NCI-H1092 (cell line): ENCODE measurements at regions not wholly inside any gene's neighbourhood (a gene's known extent, or its start where the extent isn't known, plus 50 kb on each side); places are given as distances from the start of the nearest gene placed in this dataset.
"Not testable (repeated sequence)": the region's sequence is repeated elsewhere in the genome, so short reads cannot be mapped to it uniquely, and the experiment has no call there.

ENCODE experiments used
- DNase-seq: peaks from one replicate; lab custom pipeline; 2025; lab: John Stamatoyannopoulos, UW

DNA sequence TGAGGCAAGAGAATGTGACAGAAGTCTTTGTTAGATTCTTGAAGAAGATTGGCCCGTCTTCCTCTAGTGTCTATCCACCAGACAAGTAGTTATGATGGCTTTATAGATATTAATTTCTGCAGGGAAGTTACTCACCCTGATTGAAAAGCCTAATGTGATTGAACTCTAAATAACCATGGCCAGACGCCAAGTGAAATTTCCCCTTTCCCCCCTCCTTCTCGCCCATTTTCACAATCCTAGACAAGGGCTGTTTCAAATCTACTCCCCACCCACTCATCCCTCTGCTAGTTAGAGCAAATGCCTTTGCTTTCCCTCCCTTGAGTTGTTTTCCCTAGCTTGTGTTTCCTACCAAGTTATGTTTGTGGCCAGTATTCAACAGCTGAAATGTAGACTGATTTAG, 182.5 kb downstream of the TMEM167A start:
- DNase-seq, result no peak

DNA sequence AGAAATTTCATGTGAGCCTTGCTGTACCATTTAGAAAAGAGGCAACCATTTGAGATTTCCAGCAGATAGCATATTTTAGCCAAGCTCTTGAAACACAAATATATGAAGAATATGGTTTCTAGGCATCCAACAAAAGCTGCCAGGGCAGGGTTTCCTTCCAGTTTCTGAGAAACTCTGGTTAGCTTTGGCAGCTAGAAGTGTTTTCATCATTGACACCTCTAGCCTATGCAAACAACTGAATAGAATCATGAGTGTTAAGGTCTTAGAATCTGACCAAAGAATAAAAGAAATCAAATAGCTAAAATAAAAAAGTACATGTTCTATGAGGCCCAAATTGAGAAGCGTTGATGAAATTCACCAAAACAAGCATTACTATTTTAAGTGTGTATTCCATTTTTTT, 188.1 kb downstream of the TMEM167A start:
- DNase-seq, result no peak

DNA sequence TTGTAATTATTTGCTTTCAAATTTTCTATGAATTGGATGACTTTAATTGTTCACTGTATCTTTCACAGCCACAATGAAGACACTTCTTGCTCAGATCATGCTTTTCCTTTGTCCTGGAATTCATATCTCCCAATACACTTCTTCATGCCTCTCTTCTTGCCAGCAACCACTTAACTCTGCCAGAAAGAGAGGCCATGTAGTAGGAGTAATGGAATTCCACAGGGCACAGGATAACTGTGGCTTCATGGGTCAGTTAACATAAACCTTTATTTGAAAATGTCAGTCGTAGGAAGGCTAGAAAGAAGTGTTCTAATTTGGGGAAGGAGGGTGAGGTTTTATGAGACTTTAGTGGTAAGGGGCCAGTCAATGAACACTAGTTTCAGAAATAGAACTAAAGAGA, 190.3 kb downstream of the TMEM167A start:
- DNase-seq, result no peak

DNA sequence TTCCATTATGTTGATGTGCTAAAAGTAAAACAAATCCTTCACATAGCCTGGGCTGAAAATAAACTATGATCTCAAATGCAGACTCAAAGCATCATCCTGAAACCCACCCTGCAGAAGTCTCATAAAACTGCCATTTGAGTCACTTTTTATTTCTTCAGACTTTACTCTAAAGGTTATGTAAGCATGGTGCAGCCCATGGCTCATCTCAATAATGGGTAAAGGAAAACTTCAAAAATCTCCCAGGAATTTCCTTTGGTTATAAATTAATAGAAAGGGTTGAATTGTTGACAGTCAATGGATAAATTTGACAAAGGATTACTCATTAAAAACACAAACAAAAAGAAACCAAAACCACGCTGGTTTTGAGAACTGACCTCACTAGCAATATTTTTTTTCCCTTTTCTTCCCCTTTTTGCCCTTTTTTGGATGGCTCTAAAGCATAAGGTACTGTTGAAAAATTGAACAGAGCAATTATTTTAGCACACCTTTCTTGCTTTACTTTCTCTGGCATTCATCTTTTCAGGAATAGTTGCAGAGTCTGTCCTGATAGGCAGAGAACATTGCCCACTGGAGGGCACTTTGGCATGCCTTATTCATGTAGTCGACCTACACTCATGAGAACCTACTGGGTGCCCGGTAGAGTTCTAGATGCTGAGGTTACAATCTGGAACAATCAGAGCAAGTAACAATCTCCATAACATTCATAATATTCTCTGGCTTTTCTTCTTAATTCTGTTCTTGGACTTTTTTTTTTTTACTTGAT, 191.4 kb downstream of the TMEM167A start:
- DNase-seq, result no peak

DNA sequence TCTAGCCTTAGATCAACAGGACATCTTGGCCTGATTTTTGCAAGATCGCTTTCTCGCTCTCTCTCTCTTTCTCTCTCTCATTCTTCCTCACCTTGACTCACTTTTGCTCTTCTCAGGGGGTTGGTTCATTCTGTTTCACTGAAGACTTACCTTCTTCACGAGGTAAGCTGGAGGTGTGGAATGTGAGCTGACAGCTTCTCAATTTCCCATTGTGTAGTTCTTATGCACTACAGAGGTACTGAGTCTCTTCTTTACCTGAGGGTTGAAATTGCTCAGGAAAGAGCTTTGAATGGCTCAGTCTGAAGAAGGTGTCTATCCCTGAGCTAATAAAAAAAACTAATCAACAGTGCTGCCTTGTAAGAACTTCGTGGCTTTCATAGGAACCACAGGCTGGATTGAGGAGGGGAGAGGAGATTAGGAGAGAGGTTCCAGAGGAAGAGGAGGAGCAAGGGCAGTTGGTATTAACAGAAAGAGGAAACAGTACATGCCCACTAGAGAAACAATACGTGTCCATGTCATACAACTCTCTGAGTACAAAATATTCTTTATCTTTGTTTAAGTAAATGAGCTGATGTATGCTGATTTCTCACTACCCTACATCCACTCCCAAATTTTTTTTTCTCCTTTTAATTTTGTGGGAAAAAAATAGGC, 192.2 kb downstream of the TMEM167A start:
- DNase-seq, result no peak

- DNase-seq, result no peak
Measured at GRCh38 chr5:82882316-82882715, 194.9 kb downstream of the TMEM167A start.

GRCh38 chr5:82881571-82882174, 195.5 kb downstream of the TMEM167A start:
- DNase-seq, result no peak

DNA sequence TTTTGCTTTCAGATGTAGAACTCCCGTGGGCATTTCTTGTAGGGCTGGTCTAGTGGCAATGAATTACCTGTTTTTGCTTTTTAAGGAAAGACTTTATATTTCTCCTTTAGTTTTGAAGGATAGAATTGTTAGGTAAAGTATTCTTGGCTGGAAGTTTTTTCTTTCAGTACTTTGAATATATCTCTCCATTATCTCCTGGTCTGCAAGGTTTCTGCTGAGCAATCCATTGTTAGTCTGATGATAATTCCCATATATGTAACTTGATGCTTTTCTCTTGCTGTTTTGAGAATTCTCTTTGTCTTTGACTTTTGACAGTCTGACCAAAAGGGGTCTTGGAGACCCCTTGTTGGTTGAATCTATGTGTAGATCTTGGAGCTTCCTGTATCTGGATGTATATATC, 198.1 kb downstream of the TMEM167A start:
- no peak for DNase-seq

DNA sequence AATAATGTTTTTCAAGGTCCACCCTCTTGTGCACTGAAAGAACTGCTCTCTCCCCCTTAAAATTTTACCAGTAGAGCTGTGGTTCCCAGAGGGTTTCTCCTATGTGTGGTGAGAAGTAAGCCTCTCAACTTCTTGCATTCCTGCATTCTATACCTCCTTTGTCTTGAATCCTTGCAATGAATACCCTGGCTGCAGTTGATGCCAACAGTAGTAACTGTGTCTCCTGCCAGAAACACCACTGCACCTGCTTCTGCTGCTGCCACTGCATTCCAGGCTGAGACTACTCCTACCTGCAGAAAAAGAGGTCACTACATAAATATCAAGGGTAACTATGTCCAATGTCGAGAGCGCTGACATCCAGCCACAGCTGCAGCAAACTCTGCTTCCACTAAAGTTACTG, 203.7 kb downstream of the TMEM167A start:
- no peak for DNase-seq

- DNase-seq, result not testable (repeated sequence)
Measured at GRCh38 chr5:82872321-82873288, 204.6 kb downstream of the TMEM167A start.

DNA sequence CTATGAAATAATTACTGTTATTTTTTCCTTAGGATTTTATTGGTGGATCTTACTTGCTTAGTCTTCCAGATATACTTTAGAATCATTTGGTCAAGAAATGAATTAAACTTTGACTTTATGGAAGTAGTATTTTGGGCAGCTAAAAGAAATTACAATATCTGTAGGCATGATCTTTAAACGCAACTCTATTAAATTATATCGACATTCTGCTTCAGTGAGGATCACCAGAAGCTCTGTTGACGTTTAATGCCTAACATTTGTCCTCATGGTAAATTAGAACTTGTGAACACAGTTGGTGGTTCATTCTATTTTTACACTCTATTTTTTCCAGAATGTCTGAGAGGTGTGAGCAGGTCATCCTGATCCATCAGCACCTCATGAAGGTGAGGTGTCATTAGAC, 211.6 kb downstream of the TMEM167A start:
- no peak for DNase-seq

GRCh38 chr5:82863266-82863665, 213.9 kb downstream of the TMEM167A start:
- DNase-seq, result no peak

- DNase-seq, result no peak
Measured at GRCh38 chr5:82862711-82863110, 214.5 kb downstream of the TMEM167A start.

GRCh38 chr5:82862261-82862660, 214.9 kb downstream of the TMEM167A start:
- DNase-seq, result no peak

GRCh38 chr5:82861701-82862100, 215.5 kb downstream of the TMEM167A start:
- DNase-seq, result no peak

- no peak for DNase-seq
Measured at GRCh38 chr5:82859451-82860140, 217.6 kb downstream of the TMEM167A start.

DNA sequence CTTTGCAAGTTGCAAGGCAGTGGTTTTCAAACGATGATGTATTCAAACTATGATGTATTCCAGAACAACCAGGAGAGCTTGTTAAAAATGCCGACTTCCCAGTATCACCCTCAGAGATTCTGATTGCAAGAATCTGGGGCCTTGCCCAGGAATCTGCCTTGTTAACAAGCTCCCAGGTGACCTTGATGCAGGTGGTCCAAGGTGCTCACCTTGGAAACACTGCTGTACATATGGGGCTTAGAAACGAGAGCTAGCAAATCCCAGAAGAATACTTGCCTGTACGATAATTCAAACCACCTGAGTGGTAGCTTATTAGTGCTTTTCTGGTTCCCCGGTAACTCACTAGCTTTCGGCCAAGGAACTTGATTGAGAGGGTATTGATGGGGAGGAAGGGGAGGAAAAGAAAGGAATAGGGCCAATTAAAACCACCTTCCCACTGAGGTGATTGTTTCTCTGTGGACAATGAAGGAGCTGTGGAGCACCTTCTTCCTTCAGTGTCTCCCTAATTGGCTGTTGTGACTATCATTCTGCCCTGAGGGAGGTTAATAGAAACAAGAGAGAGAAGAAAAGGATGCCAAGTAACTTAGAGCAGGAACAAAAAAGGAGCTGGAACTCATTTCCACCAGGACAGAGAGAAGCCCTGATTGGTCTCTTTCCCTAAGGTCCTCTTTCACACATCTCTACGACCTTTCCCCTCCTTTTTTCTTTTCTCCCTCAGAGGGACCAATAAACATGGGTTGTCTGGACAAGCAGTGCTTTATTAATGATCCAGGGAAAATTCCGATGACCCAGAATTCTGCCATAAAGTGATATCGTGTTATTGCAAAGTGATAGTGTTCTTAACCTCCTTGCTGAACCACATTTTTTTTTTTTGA, 218.8 kb downstream of the TMEM167A start:
- no peak for DNase-seq

DNA sequence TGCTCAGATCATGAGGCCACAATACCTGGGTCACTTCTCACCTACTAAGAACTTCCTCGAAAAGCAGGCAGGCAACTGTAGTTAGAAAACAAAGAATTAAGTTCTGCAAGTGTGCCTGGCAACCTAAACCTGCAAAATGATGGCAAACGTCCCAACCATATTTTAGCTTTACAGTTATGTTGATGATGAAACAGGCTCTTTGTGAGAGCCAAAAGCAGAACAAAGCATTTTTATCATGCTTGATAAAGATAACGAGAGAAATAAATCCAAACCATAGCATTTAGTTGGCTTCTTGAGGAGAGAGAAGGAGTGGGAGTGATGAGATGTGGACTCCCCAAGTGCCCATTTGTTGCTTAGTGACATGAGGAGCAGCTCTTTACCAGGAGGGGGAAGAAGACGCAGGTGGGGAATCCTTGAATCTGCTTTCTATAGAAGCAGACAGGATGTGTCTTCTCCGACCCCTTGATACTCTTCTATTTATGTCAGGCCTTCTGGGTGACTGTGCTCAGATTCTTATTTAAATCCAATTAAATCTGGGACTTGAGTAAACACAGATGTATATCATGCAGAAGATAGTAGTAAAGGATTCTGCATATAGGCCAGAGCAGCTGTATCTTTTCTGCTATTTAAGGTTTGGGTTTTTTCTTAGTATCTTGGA, 221.2 kb downstream of the TMEM167A start:
- no peak for DNase-seq

DNA sequence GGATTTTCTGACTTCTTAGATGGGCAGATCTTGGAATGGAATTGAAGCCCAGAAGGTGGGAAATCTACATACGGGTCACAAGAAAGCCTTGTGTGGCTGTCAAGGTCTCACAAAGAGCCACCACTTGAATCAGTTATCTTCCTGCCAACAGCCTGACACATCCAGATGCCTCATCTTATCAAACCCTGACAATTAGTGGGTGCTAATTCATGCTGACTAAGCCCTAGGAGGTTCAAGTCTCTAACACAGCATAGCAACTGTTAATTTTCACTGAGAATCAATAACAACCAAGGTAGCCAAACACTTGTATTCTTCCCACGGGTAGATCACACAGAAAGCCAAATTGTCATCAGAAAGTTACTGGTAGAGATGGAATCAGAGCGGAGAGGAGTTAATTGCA, 222.2 kb downstream of the TMEM167A start:
- no peak for DNase-seq

DNA sequence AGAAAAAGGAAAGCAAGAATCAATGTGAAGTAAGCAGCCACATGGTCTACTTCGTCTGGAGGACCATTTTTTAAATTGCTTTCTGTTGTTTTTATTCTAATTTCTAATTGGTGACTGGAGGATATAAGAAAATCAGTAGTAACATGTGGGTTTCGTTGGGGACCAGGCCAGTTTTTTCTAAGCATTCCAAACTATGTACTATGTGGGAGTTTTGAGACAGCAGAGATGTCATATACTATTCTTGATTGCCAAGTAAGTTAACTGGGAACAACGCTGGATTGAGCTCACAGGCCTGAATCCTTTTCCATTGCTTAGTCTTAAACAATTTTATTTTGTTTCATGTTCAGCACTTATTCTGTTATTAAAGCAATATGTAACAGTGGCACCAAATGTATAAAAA, 225.7 kb downstream of the TMEM167A start:
- DNase-seq, result no peak
